ENCODE measurements at regions not wholly inside any gene's neighbourhood (a gene's known extent, or its start where the extent isn't known, plus 50 kb on each side); places are given as distances from the start of the nearest gene placed in this dataset.

DNA sequence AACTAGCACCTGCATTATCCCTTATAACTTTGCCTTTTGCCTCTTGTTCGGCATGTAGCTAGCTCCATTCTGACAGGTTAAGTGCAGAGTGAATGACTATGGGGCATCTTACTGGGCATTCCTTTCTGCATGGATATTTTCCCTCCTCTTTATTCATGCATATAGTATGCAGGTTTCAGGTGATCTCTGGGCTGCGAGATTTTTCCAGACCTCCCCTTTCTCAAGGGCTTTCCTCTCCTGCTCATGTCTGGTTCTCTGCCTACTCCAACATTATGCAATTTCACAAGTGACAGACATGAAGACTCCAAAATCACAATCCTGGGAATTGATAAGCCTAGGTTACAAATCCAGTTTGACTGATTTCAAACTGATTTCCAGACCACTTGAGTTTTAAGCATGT lies 503.8 kb downstream of the NXPH1 start:
- H2AFZ ChIP-seq (ENCODE audit: low read length) = no peak overlapping the region
- H3K27me3 ChIP-seq (replicated peaks; ENCODE audit: insufficient read depth, low read length) = no peaks in the 10 kb centered on the region
- TF ChIP-seq EZH2phosphoT487 (IDR thresholded peaks at IDR 0.05; ENCODE audit: low read length) = no peak
- TF ChIP-seq EZH2 (optimal IDR thresholded peaks at IDR 0.05; ENCODE audit: low read depth, low read length) = no peak
- no peak overlapping the region for H3K4me2 ChIP-seq (ENCODE audit: low read depth, low read length)
- H3K79me2 ChIP-seq (ENCODE audit: low read length) = no peaks in the 10 kb centered on the region
- no peaks in the 10 kb centered on the region for H3K9me2 ChIP-seq (replicated peaks; ENCODE audit: insufficient read depth, low read length)
- no peaks in the 10 kb centered on the region for H3K36me3 ChIP-seq (replicated peaks; ENCODE audit: insufficient read depth, low read length)
- H3K4me3 ChIP-seq (ENCODE audit: low read length) = no peak overlapping the region
- H3K27ac ChIP-seq (ENCODE audit: low read length) = no peak overlapping the region
- H3K4me1 ChIP-seq (ENCODE audit: low read length) = no peaks in the 10 kb centered on the region
- H3K9ac ChIP-seq (ENCODE audit: low read length) = no peak overlapping the region
- H4K20me1 ChIP-seq (ENCODE audit: insufficient read depth, low read length) = no peaks in the 10 kb centered on the region
- no peaks in the 10 kb centered on the region for H3F3A ChIP-seq (ENCODE audit: insufficient read depth, low read length)
- no peak for DNase-seq
- no peaks in the 10 kb centered on the region for H3K9me3 ChIP-seq (replicated peaks; ENCODE audit: insufficient read depth, low read length)

GRCh38 chr7:8938044-8938805 lies 504.8 kb downstream of the NXPH1 start:
- DNase-seq = no peak
- Histone ChIP-seq H3K4me2 (ENCODE audit: low read depth, low read length) (no peak overlapping the region), H4K20me1 (ENCODE audit: insufficient read depth, low read length) (no peaks in the 10 kb centered on the region), H3K36me3 (replicated peaks; ENCODE audit: insufficient read depth, low read length) (no peaks in the 10 kb centered on the region), H3K9me2 (replicated peaks; ENCODE audit: insufficient read depth, low read length) (no peaks in the 10 kb centered on the region), H3F3A (ENCODE audit: insufficient read depth, low read length) (no peaks in the 10 kb centered on the region), H3K4me1 (ENCODE audit: low read length) (no peaks in the 10 kb centered on the region), H3K27ac (ENCODE audit: low read length) (no peak overlapping the region), H3K9me3 (replicated peaks; ENCODE audit: insufficient read depth, low read length) (no peaks in the 10 kb centered on the region), H2AFZ (ENCODE audit: low read length) (no peak overlapping the region), H3K9ac (ENCODE audit: low read length) (no peak overlapping the region), H3K4me3 (ENCODE audit: low read length) (no peak overlapping the region), H3K27me3 (replicated peaks; ENCODE audit: insufficient read depth, low read length) (no peaks in the 10 kb centered on the region), H3K79me2 (ENCODE audit: low read length) (no peaks in the 10 kb centered on the region)
- no peak for TF ChIP-seq EZH2 (optimal IDR thresholded peaks at IDR 0.05; ENCODE audit: low read depth, low read length)
- TF ChIP-seq, protein P1, sequence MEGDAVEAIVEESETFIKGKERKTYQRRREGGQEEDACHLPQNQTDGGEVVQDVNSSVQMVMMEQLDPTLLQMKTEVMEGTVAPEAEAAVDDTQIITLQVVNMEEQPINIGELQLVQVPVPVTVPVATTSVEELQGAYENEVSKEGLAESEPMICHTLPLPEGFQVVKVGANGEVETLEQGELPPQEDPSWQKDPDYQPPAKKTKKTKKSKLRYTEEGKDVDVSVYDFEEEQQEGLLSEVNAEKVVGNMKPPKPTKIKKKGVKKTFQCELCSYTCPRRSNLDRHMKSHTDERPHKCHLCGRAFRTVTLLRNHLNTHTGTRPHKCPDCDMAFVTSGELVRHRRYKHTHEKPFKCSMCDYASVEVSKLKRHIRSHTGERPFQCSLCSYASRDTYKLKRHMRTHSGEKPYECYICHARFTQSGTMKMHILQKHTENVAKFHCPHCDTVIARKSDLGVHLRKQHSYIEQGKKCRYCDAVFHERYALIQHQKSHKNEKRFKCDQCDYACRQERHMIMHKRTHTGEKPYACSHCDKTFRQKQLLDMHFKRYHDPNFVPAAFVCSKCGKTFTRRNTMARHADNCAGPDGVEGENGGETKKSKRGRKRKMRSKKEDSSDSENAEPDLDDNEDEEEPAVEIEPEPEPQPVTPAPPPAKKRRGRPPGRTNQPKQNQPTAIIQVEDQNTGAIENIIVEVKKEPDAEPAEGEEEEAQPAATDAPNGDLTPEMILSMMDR (IDR thresholded peaks at IDR 0.05; ENCODE audit: low read length) = no peak
- TF ChIP-seq EZH2phosphoT487 (IDR thresholded peaks at IDR 0.05; ENCODE audit: low read length) = no peak

GRCh38 chr7:8939446-8939845 lies 506.0 kb downstream of the NXPH1 start:
- Histone ChIP-seq H3K36me3 (replicated peaks; ENCODE audit: insufficient read depth, low read length) (no peaks in the 10 kb centered on the region), H3K9me2 (replicated peaks; ENCODE audit: insufficient read depth, low read length) (no peaks in the 10 kb centered on the region), H4K20me1 (ENCODE audit: insufficient read depth, low read length) (no peaks in the 10 kb centered on the region), H3K27ac (ENCODE audit: low read length) (no peak overlapping the region), H3K9ac (ENCODE audit: low read length) (no peak overlapping the region), H3K27me3 (replicated peaks; ENCODE audit: insufficient read depth, low read length) (no peaks in the 10 kb centered on the region), H3K4me2 (ENCODE audit: low read depth, low read length) (no peak overlapping the region), H3F3A (ENCODE audit: insufficient read depth, low read length) (no peaks in the 10 kb centered on the region), H3K79me2 (ENCODE audit: low read length) (no peaks in the 10 kb centered on the region), H3K4me1 (ENCODE audit: low read length) (no peaks in the 10 kb centered on the region), H3K9me3 (replicated peaks; ENCODE audit: insufficient read depth, low read length) (no peaks in the 10 kb centered on the region), H2AFZ (ENCODE audit: low read length) (no peak overlapping the region), H3K4me3 (ENCODE audit: low read length) (no peak overlapping the region)
- DNase-seq = no peak
- no peak for TF ChIP-seq EZH2 (optimal IDR thresholded peaks at IDR 0.05; ENCODE audit: low read depth, low read length)
- TF ChIP-seq EZH2phosphoT487 (IDR thresholded peaks at IDR 0.05; ENCODE audit: low read length) = no peak
- TF ChIP-seq, protein P1 (IDR thresholded peaks at IDR 0.05; ENCODE audit: low read length) = no peak

DNA sequence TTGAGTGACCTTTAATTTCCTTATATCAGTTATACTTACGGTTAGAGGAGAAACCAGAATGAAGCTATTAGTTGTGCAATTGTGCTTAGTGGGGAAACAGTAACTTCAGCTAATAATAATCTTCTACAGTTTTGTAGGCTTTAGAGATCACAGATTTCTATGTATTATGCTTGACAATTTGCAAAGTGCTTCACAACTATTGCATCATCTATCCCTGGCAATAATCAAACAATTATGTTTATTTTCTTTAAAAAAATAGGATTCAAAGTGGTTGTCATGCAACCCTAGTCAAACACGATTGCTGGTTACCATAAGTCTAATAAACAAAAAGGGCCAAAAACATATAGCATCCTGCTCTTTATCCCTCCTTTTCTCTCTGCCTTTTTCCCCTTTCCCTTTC lies 530.3 kb downstream of the NXPH1 start:
- TF ChIP-seq, protein P1 (IDR thresholded peaks at IDR 0.05; ENCODE audit: low read length) = no peak
- TF ChIP-seq EZH2phosphoT487 (IDR thresholded peaks at IDR 0.05; ENCODE audit: low read length) (no peak), EZH2 (optimal IDR thresholded peaks at IDR 0.05; ENCODE audit: low read depth, low read length) (no peak)
- no peaks in the 10 kb centered on the region for H3K9me2 ChIP-seq (replicated peaks; ENCODE audit: insufficient read depth, low read length)
- no peak overlapping the region for H3K4me3 ChIP-seq (ENCODE audit: low read length)
- peaks cover 16% of the 10 kb centered on the region for H3K4me1 ChIP-seq (ENCODE audit: low read length)
- no peak overlapping the region for H3K27ac ChIP-seq (ENCODE audit: low read length)
- no peaks in the 10 kb centered on the region for H3K27me3 ChIP-seq (replicated peaks; ENCODE audit: insufficient read depth, low read length)
- H2AFZ ChIP-seq (ENCODE audit: low read length) = no peak overlapping the region
- H3F3A ChIP-seq (ENCODE audit: insufficient read depth, low read length) = peaks cover 9% of the 10 kb centered on the region; the same call in 1 of the 2 replicates
- no peaks in the 10 kb centered on the region for H3K9me3 ChIP-seq (replicated peaks; ENCODE audit: insufficient read depth, low read length)
- no peaks in the 10 kb centered on the region for H3K79me2 ChIP-seq (ENCODE audit: low read length)
- no peaks in the 10 kb centered on the region for H3K36me3 ChIP-seq (replicated peaks; ENCODE audit: insufficient read depth, low read length)
- no peak overlapping the region for H3K9ac ChIP-seq (ENCODE audit: low read length)
- H4K20me1 ChIP-seq (ENCODE audit: insufficient read depth, low read length) = no peaks in the 10 kb centered on the region
- H3K4me2 ChIP-seq (ENCODE audit: low read depth, low read length) = no peak overlapping the region
- no peak for DNase-seq

All from MM.1S (cell line).